C4-2B (cell line): ENCODE measurements at regions not wholly inside any gene's neighbourhood (a gene's known extent, or its start where the extent isn't known, plus 50 kb on each side); places are given as distances from the start of the nearest gene placed in this dataset.

Experiments
- CTCF ChIP-seq: fragments of 450-650 bp; conservative IDR thresholded peaks from 2 replicates; pipeline ENCODE4 v1.5.1; 2017; ENCODE audit warnings: mild to moderate bottlenecking
- ZFX ChIP-seq: fragments of 450-650 bp; IDR thresholded peaks from 2 replicates; pipeline ENCODE4 v1.6.1; 2017

- TF ChIP-seq CTCF (no peak), ZFX (no peak)
Observed at GRCh38 chr9:108072740-108073139, 583.2 kb upstream of the KLF4 start.
